A172 (cell line): ENCODE measurements at regions not wholly inside any gene's neighbourhood (a gene's known extent, or its start where the extent isn't known, plus 50 kb on each side); places are given as distances from the start of the nearest gene placed in this dataset.
"Not testable (repeated sequence)": the region's sequence is repeated elsewhere in the genome, so short reads cannot be mapped to it uniquely, and the experiment has no call there.

Source experiments
- DNase-seq: peaks from one replicate; pipeline ENCODE4 v3.0.0-alpha.2; 2015; ENCODE audit warnings: low spot score

GRCh38 chr18:1412655-1413322 is 508.1 kb downstream of the ADCYAP1 start:
- DNase-seq = peak; percentile 78

- DNase-seq = no peak
These were observed 508.6 kb downstream of the ADCYAP1 start for GRCh38 chr18:1413323-1413675.

GRCh38 chr18:1416074-1416473 is 511.4 kb downstream of the ADCYAP1 start:
- no peak for DNase-seq

- no peak for DNase-seq
These were observed 516.8 kb downstream of the ADCYAP1 start for GRCh38 chr18:1421502-1421901.

- no peak for DNase-seq
These were observed 518.0 kb downstream of the ADCYAP1 start for GRCh38 chr18:1422634-1423033.

GRCh38 chr18:1425679-1426078 is 521.0 kb downstream of the ADCYAP1 start:
- DNase-seq = no peak

GRCh38 chr18:1435487-1435886 is 530.8 kb downstream of the ADCYAP1 start:
- DNase-seq = no peak

- no peak for DNase-seq
These were observed 531.5 kb downstream of the ADCYAP1 start for GRCh38 chr18:1436199-1436598.

- DNase-seq = peak; percentile 35
These were observed 533.8 kb downstream of the ADCYAP1 start for GRCh38 chr18:1438458-1438910.

GRCh38 chr18:1438967-1439366 is 534.3 kb downstream of the ADCYAP1 start:
- no peak for DNase-seq

GRCh38 chr18:1444062-1444461 is 539.4 kb downstream of the ADCYAP1 start:
- DNase-seq = not testable (repeated sequence)

GRCh38 chr18:1446765-1447164 is 542.1 kb downstream of the ADCYAP1 start:
- DNase-seq = no peak

GRCh38 chr18:1452821-1453220 is 548.1 kb downstream of the ADCYAP1 start:
- DNase-seq = no peak

GRCh38 chr18:1455605-1456004 is 550.9 kb downstream of the ADCYAP1 start:
- no peak for DNase-seq

- DNase-seq = no peak
These were observed 553.9 kb downstream of the ADCYAP1 start for GRCh38 chr18:1458547-1458946.

- DNase-seq = no peak
These were observed 559.3 kb downstream of the ADCYAP1 start for GRCh38 chr18:1463981-1464380.

GRCh38 chr18:1464444-1465217 is 560.0 kb downstream of the ADCYAP1 start:
- no peak for DNase-seq

GRCh38 chr18:1466035-1466434 is 561.4 kb downstream of the ADCYAP1 start:
- DNase-seq = no peak

- DNase-seq = no peak
These were observed 562.8 kb downstream of the ADCYAP1 start for GRCh38 chr18:1467461-1467964.

- DNase-seq = no peak
These were observed 563.9 kb downstream of the ADCYAP1 start for GRCh38 chr18:1468550-1468949.

- no peak for DNase-seq
These were observed 571.2 kb downstream of the ADCYAP1 start for GRCh38 chr18:1475867-1476266.

GRCh38 chr18:1480309-1480708 is 575.6 kb downstream of the ADCYAP1 start:
- no peak for DNase-seq

- DNase-seq = no peak
These were observed 576.9 kb downstream of the ADCYAP1 start for GRCh38 chr18:1481577-1481976.
